GM12878 (cell line): ENCODE measurements at regions not wholly inside any gene's neighbourhood (a gene's known extent, or its start where the extent isn't known, plus 50 kb on each side); places are given as distances from the start of the nearest gene placed in this dataset.

Source experiments
- ATAC-seq: fragments of 200-7000 bp; cut with Tn5 transposase; 3 replicates; pipeline ENCODE4 v1.9.1; 2020; ENCODE audit warnings: mild to moderate bottlenecking, moderate library complexity
- BruUV-seq: library from RNA; stranded (reverse); fragments of 400-500 nt; replicated peaks from 2 replicates; lab custom pipeline; 2021; lab: Mats Ljungman, UMichigan
- CTCF ChIA-PET: fragments of 300-600 bp; sonication (Branson Sonifier 250); formaldehyde crosslinking; extraction: SDS; loops from one replicate; lab custom pipeline; 2021; ENCODE audit warnings: inconsistent platforms; lab: Yijun Ruan, JAX
- POLR2A ChIA-PET: fragments of 350-600 bp; formaldehyde crosslinking; extraction: SDS; loops from one replicate; lab custom pipeline; 2021; ENCODE audit warnings: inconsistent platforms; lab: Charles Lee
- RAD21 ChIA-PET: fragments of 300-600 bp; sonication (Branson Sonifier 250); formaldehyde crosslinking; loops from one replicate; lab custom pipeline; 2023; ENCODE audit warnings: antibody characterized with exemption; ENCODE audit not compliant: unreplicated experiment; lab: Charles Lee
- SMC1A ChIA-PET: fragments of 300-600 bp; sonication (Branson Sonifier 250); formaldehyde crosslinking; loops from one replicate; lab custom pipeline; 2023; ENCODE audit not compliant: unreplicated experiment, uncharacterized antibody; lab: Charles Lee
- DNase-seq: peaks from one replicate; pipeline ENCODE4 v3.0.0-alpha.2; 2011; ENCODE audit warnings: low read depth, low spot score
- FAIRE-seq: peaks from 3 replicates; lab custom pipeline; 2011; peaks lifted over from hg19 to GRCh38; lab: Jason Lieb, UNC
- H2AFZ ChIP-seq: 2 replicates; pipeline ENCODE4 v1.6.0; 2011; ENCODE audit warnings: low read depth, low read length, control low read depth; ENCODE audit not compliant: control insufficient read depth
- H3K27ac ChIP-seq: 2 replicates; pipeline ENCODE4 v1.5.1; 2011; ENCODE audit warnings: control low read depth; ENCODE audit not compliant: control insufficient read depth, insufficient read depth
- H3K27me3 ChIP-seq, 2 experiments: replicated peaks in 1 of 2; 2 replicates each; pipeline versions ENCODE4 v1.6.0 to v1.6.1; 2011; ENCODE audit warnings: low read length in 1 of 2; ENCODE audit not compliant: control insufficient read depth in 2 of 2, insufficient read depth in 2 of 2
- H3K36me3 ChIP-seq, 2 experiments: 2 replicates each; pipeline ENCODE4 v1.5.1; 2011; ENCODE audit warnings: low read length in 1 of 2; ENCODE audit not compliant: control insufficient read depth in 2 of 2, insufficient read depth in 2 of 2
- H3K4me1 ChIP-seq: 2 replicates; pipeline ENCODE4 v1.6.1; 2011; ENCODE audit warnings: mild to moderate bottlenecking, low read length, moderate library complexity, mixed read lengths; ENCODE audit not compliant: control insufficient read depth, insufficient read depth
- H3K4me2 ChIP-seq: 2 replicates; pipeline ENCODE4 v1.6.0; 2011; ENCODE audit warnings: control low read depth; ENCODE audit not compliant: control insufficient read depth, insufficient read depth
- H3K4me3 ChIP-seq: fragments of 200-600 bp; sonication (generic); 2 replicates; pipeline ENCODE4 v1.5.1; 2016
- H3K79me2 ChIP-seq: 2 replicates; pipeline ENCODE4 v1.6.0; 2011; ENCODE audit warnings: low read length; ENCODE audit not compliant: control insufficient read depth, insufficient read depth
- H3K9ac ChIP-seq: 2 replicates; pipeline ENCODE4 v1.8.0; 2011; ENCODE audit warnings: low read length, control low read depth, mixed read lengths; ENCODE audit not compliant: control insufficient read depth, insufficient read depth
- H3K9me3 ChIP-seq: replicated peaks from 3 replicates; pipeline ENCODE4 v1.5.1; 2011; ENCODE audit warnings: mild to moderate bottlenecking, low read length; ENCODE audit not compliant: control insufficient read depth, insufficient read depth
- H4K20me1 ChIP-seq: 2 replicates; pipeline ENCODE4 v1.6.0; 2011; ENCODE audit not compliant: control insufficient read depth, insufficient read depth
- ATF2 ChIP-seq: IDR thresholded peaks from 2 replicates; pipeline ENCODE4 v1.6.1; 2012; ENCODE audit warnings: low read length, inconsistent platforms
- CBX5 ChIP-seq: sonication (generic); IDR thresholded peaks from 2 replicates; pipeline ENCODE4 v1.6.1; 2016; ENCODE audit warnings: low read depth, moderate library complexity, mild to moderate bottlenecking, inconsistent platforms
- EGR1 ChIP-seq, 2 experiments: IDR thresholded peaks; 1 replicate in 1 of 2; 2 replicates in 1 of 2; pipeline ENCODE4 v1.6.1; 2011 to 2012; ENCODE audit warnings: low read depth in 2 of 2, low read length in 2 of 2, borderline replicate concordance in 1 of 2, mild to moderate bottlenecking in 1 of 2, moderate library complexity in 1 of 2
- HDGF ChIP-seq: fragments of 450-650 bp; IDR thresholded peaks from 2 replicates; pipeline ENCODE4 v1.6.1; 2016; ENCODE audit warnings: antibody characterized with exemption
- IKZF2 ChIP-seq, 2 experiments: fragments of 450-650 bp; IDR thresholded peaks; 2 replicates each; pipeline ENCODE4 v1.6.1; 2017; ENCODE audit warnings: mild to moderate bottlenecking in 2 of 2, moderate library complexity in 2 of 2
- MXI1 ChIP-seq: fragments of 150-350 bp; IDR thresholded peaks from 2 replicates; pipeline ENCODE4 v1.6.1; 2011; ENCODE audit warnings: low read depth, mild to moderate bottlenecking, inconsistent platforms, low read length, improper control_type of control experiment
- NFYA ChIP-seq: IDR thresholded peaks from 2 replicates; pipeline ENCODE4 v1.6.1; 2011; ENCODE audit warnings: low read depth, mild to moderate bottlenecking, low read length, improper control_type of control experiment, borderline replicate concordance
- SPI1 ChIP-seq: IDR thresholded peaks from 2 replicates; pipeline ENCODE4 v1.6.1; 2011; ENCODE audit warnings: low read depth, mild to moderate bottlenecking, low read length, moderate library complexity, borderline replicate concordance; ENCODE audit not compliant: insufficient read depth
- ZNF622 ChIP-seq: fragments of 450-650 bp; IDR thresholded peaks from 2 replicates; pipeline ENCODE4 v1.6.1; 2017; ENCODE audit warnings: mild to moderate bottlenecking, inconsistent platforms
- WGBS: methylation state at CpG from one replicate; pipeline ENCODE4 v1.1.6; 2016; ENCODE audit warnings: low lambda C conversion rate; ENCODE audit not compliant: insufficient replicate concordance, insufficient coverage; ENCODE audit errors: missing lambda C conversion rate; 5-methylcytosine and 5-hydroxymethylcytosine counted together
- in situ Hi-C: fragments of 300-500 bp; cut with MboI; formaldehyde crosslinking; loops from 9 replicates; pipeline ENCODE4 v1.14.3; 2018; ENCODE audit warnings: mixed read lengths
- intact Hi-C: fragments of 100-400 bp; cut with micrococcal nuclease; formaldehyde crosslinking; loops from one replicate; pipeline ENCODE4 v1.14.2; 2022; ENCODE audit not compliant: unreplicated experiment
- TF ChIP-seq, protein P1 (sequence below): fragments of 450-650 bp; IDR thresholded peaks from 2 replicates; pipeline ENCODE4 v1.6.1; 2017; ENCODE audit warnings: borderline replicate concordance
- TF ChIP-seq, protein P2 (sequence below): IDR thresholded peaks from 2 replicates; pipeline ENCODE4 v1.6.1; 2012; ENCODE audit warnings: low read depth, low read length, improper control_type of control experiment
- TF ChIP-seq, protein P3 (sequence below): fragments of 450-650 bp; IDR thresholded peaks from 2 replicates; pipeline ENCODE4 v1.6.1; 2016; ENCODE audit warnings: mild to moderate bottlenecking

DNA sequence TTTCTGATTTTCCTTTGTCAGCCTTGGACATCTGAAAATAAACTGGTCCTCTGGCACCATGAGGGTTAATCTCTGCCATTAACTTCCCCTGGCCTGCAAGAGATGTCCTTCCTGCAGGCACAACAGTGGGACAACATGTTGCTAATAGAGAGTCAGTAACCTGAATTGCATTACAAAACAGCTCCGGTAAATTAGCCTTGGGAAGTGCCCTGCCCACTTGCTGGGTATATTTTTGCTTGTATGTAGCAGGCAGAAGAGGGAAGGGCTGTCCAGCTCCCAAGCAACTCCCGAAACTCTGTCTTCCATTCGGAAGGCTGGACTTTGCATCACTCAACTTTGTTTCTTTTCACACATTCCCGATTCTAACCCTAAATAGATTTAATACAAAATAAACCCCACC, 104.4 kb upstream of the ATP8B1 start:
- in situ Hi-C loops (no loop called here), intact Hi-C loops (no loop called here)
- FAIRE-seq = no peak
- TF ChIP-seq EGR1 (IDR thresholded peaks at IDR 0.05; ENCODE audit: borderline replicate concordance in 1 of 2, low read depth in 2 of 2, low read length in 2 of 2) (no peak), NFYA (no peak), IKZF2 (IDR thresholded peaks at IDR 0.05) (no peak), ATF2 (no peak), SPI1 (no peak), HDGF (no peak), MXI1 (no peak), ZNF622 (no peak), CBX5 (no peak)
- TF ChIP-seq, protein P1, sequence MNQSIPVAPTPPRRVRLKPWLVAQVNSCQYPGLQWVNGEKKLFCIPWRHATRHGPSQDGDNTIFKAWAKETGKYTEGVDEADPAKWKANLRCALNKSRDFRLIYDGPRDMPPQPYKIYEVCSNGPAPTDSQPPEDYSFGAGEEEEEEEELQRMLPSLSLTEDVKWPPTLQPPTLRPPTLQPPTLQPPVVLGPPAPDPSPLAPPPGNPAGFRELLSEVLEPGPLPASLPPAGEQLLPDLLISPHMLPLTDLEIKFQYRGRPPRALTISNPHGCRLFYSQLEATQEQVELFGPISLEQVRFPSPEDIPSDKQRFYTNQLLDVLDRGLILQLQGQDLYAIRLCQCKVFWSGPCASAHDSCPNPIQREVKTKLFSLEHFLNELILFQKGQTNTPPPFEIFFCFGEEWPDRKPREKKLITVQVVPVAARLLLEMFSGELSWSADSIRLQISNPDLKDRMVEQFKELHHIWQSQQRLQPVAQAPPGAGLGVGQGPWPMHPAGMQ = no peak
- TF ChIP-seq, protein P2, sequence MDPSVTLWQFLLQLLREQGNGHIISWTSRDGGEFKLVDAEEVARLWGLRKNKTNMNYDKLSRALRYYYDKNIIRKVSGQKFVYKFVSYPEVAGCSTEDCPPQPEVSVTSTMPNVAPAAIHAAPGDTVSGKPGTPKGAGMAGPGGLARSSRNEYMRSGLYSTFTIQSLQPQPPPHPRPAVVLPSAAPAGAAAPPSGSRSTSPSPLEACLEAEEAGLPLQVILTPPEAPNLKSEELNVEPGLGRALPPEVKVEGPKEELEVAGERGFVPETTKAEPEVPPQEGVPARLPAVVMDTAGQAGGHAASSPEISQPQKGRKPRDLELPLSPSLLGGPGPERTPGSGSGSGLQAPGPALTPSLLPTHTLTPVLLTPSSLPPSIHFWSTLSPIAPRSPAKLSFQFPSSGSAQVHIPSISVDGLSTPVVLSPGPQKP = no peak
- TF ChIP-seq, protein P3, sequence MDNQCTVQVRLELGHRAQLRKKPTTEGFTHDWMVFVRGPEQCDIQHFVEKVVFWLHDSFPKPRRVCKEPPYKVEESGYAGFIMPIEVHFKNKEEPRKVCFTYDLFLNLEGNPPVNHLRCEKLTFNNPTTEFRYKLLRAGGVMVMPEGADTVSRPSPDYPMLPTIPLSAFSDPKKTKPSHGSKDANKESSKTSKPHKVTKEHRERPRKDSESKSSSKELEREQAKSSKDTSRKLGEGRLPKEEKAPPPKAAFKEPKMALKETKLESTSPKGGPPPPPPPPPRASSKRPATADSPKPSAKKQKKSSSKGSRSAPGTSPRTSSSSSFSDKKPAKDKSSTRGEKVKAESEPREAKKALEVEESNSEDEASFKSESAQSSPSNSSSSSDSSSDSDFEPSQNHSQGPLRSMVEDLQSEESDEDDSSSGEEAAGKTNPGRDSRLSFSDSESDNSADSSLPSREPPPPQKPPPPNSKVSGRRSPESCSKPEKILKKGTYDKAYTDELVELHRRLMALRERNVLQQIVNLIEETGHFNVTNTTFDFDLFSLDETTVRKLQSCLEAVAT = no peak
- no TSS peak for BruUV-seq
- Histone ChIP-seq H3K4me1 (no peaks in the 10 kb centered on the region), H4K20me1 (no peaks in the 10 kb centered on the region), H3K4me3 (no peak overlapping the region), H3K79me2 (no peaks in the 10 kb centered on the region), H3K9ac (no peak overlapping the region), H3K27ac (no peak overlapping the region), H2AFZ (no peak overlapping the region), H3K9me3 (no peaks in the 10 kb centered on the region), H3K4me2 (no peak overlapping the region), H3K36me3 (no peaks in the 10 kb centered on the region), H3K27me3 (no peaks in the 10 kb centered on the region; a peak in 1 of 4 replicates)
- no peak for DNase-seq
- ChIA-PET CTCF (interaction anchor here (0.6 to 0.8 kb wide), 2 partner anchors 20 to 943 kb away, joined by 3 read pairs; no protein-coding TSS in a partner anchor), SMC1A (interaction anchor here (1.3 kb wide), 1 partner anchor 26 kb away, joined by 3 read pairs; no protein-coding TSS in a partner anchor), POLR2A (no interaction called here), RAD21 (no interaction called here)
- ATAC-seq = no peak
- 22% methylated on average over 4 of the region's 4 CpGs for WGBS
